Mesenchymal stem cell (in vitro differentiated cells and primary cell): ENCODE measurements at regions not wholly inside any gene's neighbourhood (a gene's known extent, or its start where the extent isn't known, plus 50 kb on each side); places are given as distances from the start of the nearest gene placed in this dataset.

Experiments
- DNase-seq: peaks from one replicate; pipeline ENCODE4 v3.0.0-alpha.2; 2013
- H2AFZ ChIP-seq: one replicate; pipeline ENCODE4 v1.6.1; 2013; ENCODE audit warnings: low read depth, mild to moderate bottlenecking, control low read depth, inconsistent platforms, low read length, moderate library complexity
- H2AK5ac ChIP-seq: 2 replicates; pipeline ENCODE4 v1.6.1; 2013; ENCODE audit warnings: low read length, moderate library complexity, mild to moderate bottlenecking, inconsistent platforms; ENCODE audit not compliant: severe bottlenecking
- H2BK120ac ChIP-seq: one replicate; pipeline ENCODE4 v1.6.1; 2013; ENCODE audit warnings: low read depth, mild to moderate bottlenecking, inconsistent platforms, low read length, moderate library complexity
- H2BK12ac ChIP-seq, 2 experiments: one replicate each; pipeline ENCODE4 v1.6.1; 2013; ENCODE audit warnings: inconsistent platforms in 2 of 2, low read length in 2 of 2, mild to moderate bottlenecking in 2 of 2, moderate library complexity in 2 of 2, control low read depth in 1 of 2
- H2BK15ac ChIP-seq: one replicate; pipeline ENCODE4 v1.6.1; 2013; ENCODE audit warnings: mild to moderate bottlenecking, low read depth, inconsistent platforms; ENCODE audit not compliant: poor library complexity, severe bottlenecking
- H2BK5ac ChIP-seq: 2 replicates; pipeline ENCODE4 v1.6.1; 2013; ENCODE audit warnings: low read depth, mild to moderate bottlenecking, low read length, control low read depth, inconsistent platforms; ENCODE audit not compliant: poor library complexity, severe bottlenecking
- H3K14ac ChIP-seq, 2 experiments: one replicate each; pipeline ENCODE4 v1.6.1; 2013; ENCODE audit warnings: inconsistent platforms in 2 of 2, low read length in 2 of 2, control low read depth in 1 of 2, mild to moderate bottlenecking in 1 of 2, moderate library complexity in 1 of 2
- H3K18ac ChIP-seq, 2 experiments: one replicate each; pipeline ENCODE4 v1.6.1; 2013; ENCODE audit warnings: inconsistent platforms in 2 of 2, low read length in 2 of 2, control low read depth in 1 of 2, low read depth in 1 of 2, mild to moderate bottlenecking in 1 of 2
- H3K23ac ChIP-seq, 2 experiments: one replicate each; pipeline ENCODE4 v1.6.1; 2013; ENCODE audit warnings: inconsistent platforms in 2 of 2, low read length in 2 of 2, mild to moderate bottlenecking in 2 of 2, moderate library complexity in 2 of 2, control low read depth in 1 of 2
- H3K27ac ChIP-seq: 2 replicates; pipeline ENCODE4 v1.5.1; 2013; ENCODE audit warnings: mild to moderate bottlenecking, moderate library complexity, low read length, control low read depth, inconsistent platforms; ENCODE audit not compliant: poor library complexity, severe bottlenecking
- H3K27me3 ChIP-seq, 2 experiments: 2 replicates each; pipeline versions ENCODE4 v1.6.1 to v1.7.0; 2013; ENCODE audit warnings: low read length in 2 of 2, mild to moderate bottlenecking in 2 of 2, moderate library complexity in 2 of 2, control low read depth in 1 of 2, inconsistent platforms in 1 of 2; ENCODE audit not compliant: control insufficient read depth in 1 of 2, insufficient read depth in 1 of 2
- H3K36me3 ChIP-seq, 2 experiments: 2 replicates each; pipeline versions ENCODE4 v1.6.1 to v1.7.0; 2013; ENCODE audit warnings: low read length in 2 of 2, control low read depth in 1 of 2, inconsistent platforms in 1 of 2, low read depth in 1 of 2, mild to moderate bottlenecking in 1 of 2; ENCODE audit not compliant: insufficient read depth in 2 of 2, control insufficient read depth in 1 of 2
- H3K4ac ChIP-seq, 2 experiments: one replicate each; pipeline ENCODE4 v1.6.1; 2013; ENCODE audit warnings: inconsistent platforms in 2 of 2, low read length in 2 of 2, mild to moderate bottlenecking in 2 of 2, moderate library complexity in 2 of 2, control low read depth in 1 of 2, low read depth in 1 of 2
- H3K4me1 ChIP-seq: 2 replicates; pipeline ENCODE4 v1.6.1; 2013; ENCODE audit warnings: low read depth, low read length, control low read depth; ENCODE audit not compliant: control insufficient read depth, insufficient read depth
- H3K4me2 ChIP-seq: 2 replicates; pipeline ENCODE4 v1.6.1; 2013; ENCODE audit warnings: low read length, mild to moderate bottlenecking, inconsistent platforms; ENCODE audit not compliant: poor library complexity, severe bottlenecking
- H3K4me3 ChIP-seq, 2 experiments: 2 replicates each; pipeline versions ENCODE4 v1.5.1 to v1.7.0; 2013; ENCODE audit warnings: low read length in 2 of 2, mild to moderate bottlenecking in 2 of 2, control low read depth in 1 of 2, low read depth in 1 of 2; ENCODE audit not compliant: insufficient read depth in 1 of 2
- H3K79me1 ChIP-seq: replicated peaks from 2 replicates; pipeline ENCODE4 v1.6.1; 2013; ENCODE audit warnings: mild to moderate bottlenecking, control low read depth, low read length, inconsistent platforms; ENCODE audit not compliant: poor library complexity, severe bottlenecking
- H3K9ac ChIP-seq: 2 replicates; pipeline ENCODE4 v1.7.0; 2013; ENCODE audit warnings: mild to moderate bottlenecking, low read length, moderate library complexity
- H3K9me3 ChIP-seq: 2 replicates; pipeline ENCODE4 v1.7.0; 2013; ENCODE audit warnings: mild to moderate bottlenecking, low read length; ENCODE audit not compliant: control insufficient read depth
- H4K8ac ChIP-seq: one replicate; pipeline ENCODE4 v1.6.1; 2013; ENCODE audit warnings: inconsistent platforms, mild to moderate bottlenecking, low read length, moderate library complexity
- H4K91ac ChIP-seq: one replicate; pipeline ENCODE4 v1.6.1; 2013; ENCODE audit warnings: mild to moderate bottlenecking, low read length, inconsistent platforms
- WGBS: methylation state at CpG from one replicate; pipeline ENCODE4 v1.1.7; 2013; ENCODE audit warnings: mixed read lengths; 5-methylcytosine and 5-hydroxymethylcytosine counted together

DNA sequence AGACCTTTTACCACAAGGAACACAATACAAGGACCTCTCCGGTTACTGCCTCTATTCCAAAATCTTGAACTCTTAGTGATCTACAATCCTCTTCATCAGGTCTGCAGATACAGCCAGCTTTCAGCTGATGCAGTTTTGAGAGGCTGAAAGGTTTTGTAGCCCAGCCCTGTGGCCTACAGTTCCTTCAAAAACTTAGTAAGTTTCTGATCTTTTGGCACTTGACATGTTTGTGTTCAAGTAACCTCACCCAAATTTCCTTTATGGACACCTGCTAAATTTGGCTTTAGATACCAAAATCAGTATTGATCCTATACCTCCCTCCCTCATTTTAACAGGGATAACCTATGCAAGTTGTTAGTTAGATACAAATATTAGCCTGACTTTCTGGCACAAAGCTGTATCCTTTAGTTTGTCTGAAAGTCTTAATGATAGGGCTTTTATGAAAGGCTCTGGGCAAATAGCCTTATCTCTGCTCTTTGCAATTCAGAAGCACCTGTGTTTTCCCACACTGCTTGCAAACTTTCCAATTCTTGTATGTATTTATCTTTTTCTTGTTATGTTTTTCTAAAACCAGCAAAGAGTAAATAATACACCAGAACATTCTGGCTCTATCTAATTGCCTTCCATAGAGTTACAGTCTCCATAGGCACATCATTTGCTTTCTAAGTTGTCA lies 650.5 kb upstream of the KLHL29 start:
- Histone ChIP-seq H2BK12ac (no peak overlapping the region), H3K4ac (no peak overlapping the region), H3K4me2 (no peak overlapping the region), H3K4me1 (no peaks in the 10 kb centered on the region), H3K4me3 (no peak overlapping the region), H4K8ac (no peak overlapping the region), H2AFZ (no peak overlapping the region), H2AK5ac (no peak overlapping the region), H2BK5ac (no peak overlapping the region), H2BK15ac (no peak overlapping the region), H3K9me3 (peaks cover 3% of the 10 kb centered on the region), H3K27me3 (no peaks in the 10 kb centered on the region), H3K9ac (no peak overlapping the region), H3K79me1 (no peaks in the 10 kb centered on the region), H3K14ac (no peak overlapping the region), H2BK120ac (no peak overlapping the region), H3K27ac (no peak overlapping the region), H4K91ac (no peak overlapping the region), H3K36me3 (no peaks in the 10 kb centered on the region), H3K18ac (no peak overlapping the region), H3K23ac (no peak overlapping the region)
- DNase-seq: no peak
- 82% methylated on average over 1 of the region's 1 CpG for WGBS

DNA sequence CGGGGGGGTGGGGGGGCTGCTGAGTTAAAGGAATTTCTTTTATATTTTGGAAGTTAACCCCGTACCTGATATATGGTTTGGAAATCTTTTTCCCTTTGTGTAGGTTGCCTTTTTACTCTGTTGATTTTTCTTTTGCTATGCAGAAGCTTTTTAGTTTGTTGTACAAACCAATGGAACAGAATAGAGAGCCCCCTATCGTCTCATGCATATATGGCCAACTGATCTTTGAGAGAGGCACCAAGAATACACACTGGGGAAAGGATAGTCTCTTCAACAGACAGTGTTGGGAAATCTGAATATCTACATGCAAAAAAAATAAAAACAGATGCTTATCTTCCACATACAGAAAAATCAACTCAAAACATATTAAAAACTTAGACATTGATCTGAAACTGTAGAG lies 647.8 kb upstream of the KLHL29 start:
- no peaks in the 10 kb centered on the region for H3K27me3 ChIP-seq
- no peaks in the 10 kb centered on the region for H3K36me3 ChIP-seq
- no peak overlapping the region for H2AK5ac ChIP-seq
- no peak overlapping the region for H3K4ac ChIP-seq
- H3K9me3 ChIP-seq: no peaks in the 10 kb centered on the region
- no peak overlapping the region for H2BK12ac ChIP-seq
- H2BK5ac ChIP-seq: no peak overlapping the region
- H3K14ac ChIP-seq: no peak overlapping the region
- no peak overlapping the region for H4K8ac ChIP-seq
- no peaks in the 10 kb centered on the region for H3K79me1 ChIP-seq
- H3K18ac ChIP-seq: no peak overlapping the region
- no peak overlapping the region for H3K23ac ChIP-seq
- no peak for DNase-seq
- H3K9ac ChIP-seq: no peak overlapping the region
- H3K4me2 ChIP-seq: no peak overlapping the region
- no peaks in the 10 kb centered on the region for H3K4me1 ChIP-seq
- no peak overlapping the region for H3K4me3 ChIP-seq
- H2AFZ ChIP-seq: no peak overlapping the region
- H2BK120ac ChIP-seq: no peak overlapping the region
- no CpG with 5 or more reads among the region's 3 CpGs for WGBS
- H3K27ac ChIP-seq: no peak overlapping the region
- no peak overlapping the region for H4K91ac ChIP-seq
- no peak overlapping the region for H2BK15ac ChIP-seq

DNA sequence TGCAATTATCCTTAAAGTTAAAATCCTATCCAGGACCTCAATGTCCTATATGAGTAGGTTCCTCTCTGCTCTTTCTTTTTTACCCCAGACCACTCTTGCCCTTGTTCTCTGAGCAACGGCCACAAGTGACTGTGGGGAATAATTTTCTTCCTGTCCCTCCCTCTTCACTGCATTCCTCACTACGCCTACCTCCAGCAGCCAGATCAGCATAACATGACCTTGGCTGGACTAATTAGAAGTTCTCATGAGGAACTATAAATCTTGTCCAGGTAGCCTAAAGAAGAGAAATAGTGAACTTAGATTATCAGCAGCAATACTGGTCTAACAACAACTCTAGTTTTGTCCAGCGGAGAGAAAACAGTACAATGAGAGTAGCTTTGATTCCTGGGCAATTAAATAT lies 643.8 kb upstream of the KLHL29 start:
- H3K4me2 ChIP-seq: no peak overlapping the region
- no peak overlapping the region for H2BK5ac ChIP-seq
- 25% methylated on average over 1 of the region's 3 CpGs for whole genome bisulfite sequencing
- H4K91ac ChIP-seq: no peak overlapping the region
- no peak overlapping the region for H3K18ac ChIP-seq
- H3K4me1 ChIP-seq: no peaks in the 10 kb centered on the region
- no peaks in the 10 kb centered on the region for H3K27me3 ChIP-seq
- no peak overlapping the region for H2AK5ac ChIP-seq
- H4K8ac ChIP-seq: no peak overlapping the region
- no peak for DNase-seq
- no peak overlapping the region for H2AFZ ChIP-seq
- H3K36me3 ChIP-seq: no peaks in the 10 kb centered on the region
- H3K79me1 ChIP-seq: no peaks in the 10 kb centered on the region
- H3K9ac ChIP-seq: no peak overlapping the region
- H3K23ac ChIP-seq: no peak overlapping the region
- no peak overlapping the region for H3K27ac ChIP-seq
- H3K4me3 ChIP-seq: no peak overlapping the region
- no peak overlapping the region for H2BK12ac ChIP-seq
- H3K9me3 ChIP-seq: no peaks in the 10 kb centered on the region
- no peak overlapping the region for H2BK120ac ChIP-seq
- no peak overlapping the region for H3K14ac ChIP-seq
- H2BK15ac ChIP-seq: no peak overlapping the region
- H3K4ac ChIP-seq: no peak overlapping the region

DNA sequence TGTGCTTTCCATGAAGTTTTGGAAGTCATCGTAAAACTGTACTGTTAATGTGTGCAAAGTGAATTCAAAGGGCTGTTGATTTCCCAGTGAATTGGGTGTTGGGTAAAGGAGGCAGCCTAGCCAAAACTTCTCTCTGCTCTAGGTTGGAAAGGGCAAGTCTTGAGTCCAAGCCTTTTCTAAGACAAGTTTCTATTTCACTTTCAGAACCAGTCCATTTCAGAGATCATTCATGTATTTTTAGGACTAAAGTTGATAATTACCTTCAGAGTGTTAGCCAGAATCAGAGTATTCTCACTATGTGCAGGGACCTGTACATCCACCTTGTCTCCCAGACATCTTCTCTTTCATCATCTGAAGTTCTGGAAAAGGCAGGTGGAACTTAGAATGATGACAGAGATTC lies 636.1 kb upstream of the KLHL29 start:
- H3K4me1 ChIP-seq: no peaks in the 10 kb centered on the region
- no peak overlapping the region for H4K8ac ChIP-seq
- H3K18ac ChIP-seq: no peak overlapping the region
- no peak overlapping the region for H3K4ac ChIP-seq
- WGBS: 83% methylated on average over 1 of the region's 1 CpG
- no peak overlapping the region for H4K91ac ChIP-seq
- H3K9me3 ChIP-seq: peaks cover 3% of the 10 kb centered on the region
- no peaks in the 10 kb centered on the region for H3K79me1 ChIP-seq
- no peaks in the 10 kb centered on the region for H3K27me3 ChIP-seq
- no peak overlapping the region for H3K27ac ChIP-seq
- no peak overlapping the region for H2AFZ ChIP-seq
- H2BK120ac ChIP-seq: no peak overlapping the region
- no peak overlapping the region for H3K14ac ChIP-seq
- H2BK15ac ChIP-seq: no peak overlapping the region
- H3K23ac ChIP-seq: no peak overlapping the region
- H2BK5ac ChIP-seq: no peak overlapping the region
- no peak overlapping the region for H3K9ac ChIP-seq
- H3K4me3 ChIP-seq: no peak overlapping the region
- H3K4me2 ChIP-seq: no peak overlapping the region
- H2AK5ac ChIP-seq: no peak overlapping the region
- H2BK12ac ChIP-seq: no peak overlapping the region
- no peaks in the 10 kb centered on the region for H3K36me3 ChIP-seq
- DNase-seq: no peak
